H1 (cell line): ENCODE measurements at regions not wholly inside any gene's neighbourhood (a gene's known extent, or its start where the extent isn't known, plus 50 kb on each side); places are given as distances from the start of the nearest gene placed in this dataset.

Source experiments
- CTCF ChIA-PET: fragments of 300-600 bp; sonication (Branson Sonifier 250); formaldehyde crosslinking; loops from one replicate; lab custom pipeline; 2021; ENCODE audit not compliant: partially characterized antibody; lab: Charles Lee
- POLR2A ChIA-PET: fragments of 300-600 bp; sonication (Branson Sonifier 250); formaldehyde crosslinking; loops from one replicate; lab custom pipeline; 2021; ENCODE audit warnings: inconsistent platforms; ENCODE audit not compliant: partially characterized antibody; lab: Charles Lee
- DNase-seq, 2 experiments: peaks; one replicate each; pipeline versions ENCODE4 v3.0.0 to v3.0.0-alpha.2; 2010 to 2022; ENCODE audit warnings: low spot score in 2 of 2, low read depth in 1 of 2, mixed read lengths in 1 of 2
- FAIRE-seq: peaks from 2 replicates; lab custom pipeline; 2011; peaks lifted over from hg19 to GRCh38; lab: Jason Lieb, UNC
- H2AFZ ChIP-seq: 2 replicates; pipeline ENCODE4 v1.8.1; 2012; ENCODE audit warnings: low read length, inconsistent platforms
- H2AK5ac ChIP-seq: 2 replicates; pipeline ENCODE4 v1.6.1; 2013; ENCODE audit warnings: low read depth, low read length
- H2BK120ac ChIP-seq: replicated peaks from 2 replicates; pipeline ENCODE3; 2013; ENCODE audit warnings: low read depth, low read length, inconsistent platforms
- H2BK12ac ChIP-seq: 2 replicates; pipeline ENCODE4 v1.6.1; 2013; ENCODE audit warnings: low read depth, low read length
- H2BK15ac ChIP-seq: 2 replicates; pipeline ENCODE4 v1.6.1; 2013; ENCODE audit warnings: low read length
- H2BK20ac ChIP-seq: 2 replicates; pipeline ENCODE4 v1.6.1; 2013; ENCODE audit warnings: low read length
- H2BK5ac ChIP-seq: 2 replicates; pipeline ENCODE4 v1.6.1; 2013; ENCODE audit warnings: low read depth, low read length
- H3K14ac ChIP-seq: 2 replicates; pipeline ENCODE4 v1.6.1; 2013; ENCODE audit warnings: inconsistent platforms; ENCODE audit not compliant: insufficient read length
- H3K18ac ChIP-seq: 2 replicates; pipeline ENCODE4 v1.6.1; 2013; ENCODE audit warnings: low read length; ENCODE audit errors: extremely low read depth
- H3K23ac ChIP-seq: 2 replicates; pipeline ENCODE4 v1.6.1; 2013; ENCODE audit warnings: inconsistent platforms; ENCODE audit not compliant: insufficient read length
- H3K23me2 ChIP-seq: 2 replicates; pipeline ENCODE4 v1.6.1; 2013; ENCODE audit warnings: low read depth, low read length
- H3K27ac ChIP-seq: 2 replicates; pipeline ENCODE4 v1.6.1; 2011; ENCODE audit warnings: low read depth, low read length, inconsistent platforms
- H3K27me3 ChIP-seq, 4 experiments: replicated peaks in 1 of 4; 1 replicate in 1 of 4; 2 replicates in 3 of 4; pipeline versions ENCODE4 v1.6.1 to v1.8.1; 2011 to 2013; ENCODE audit warnings: low read length in 3 of 4, mild to moderate bottlenecking in 3 of 4, inconsistent platforms in 2 of 4, mixed read lengths in 2 of 4, moderate library complexity in 1 of 4; ENCODE audit not compliant: control insufficient read depth in 3 of 4, insufficient read depth in 3 of 4; ENCODE audit errors: extremely low read depth in 1 of 4
- H3K36me3 ChIP-seq, 4 experiments: 2 replicates each; pipeline versions ENCODE4 v1.6.1 to v1.8.1; 2011 to 2013; ENCODE audit warnings: mild to moderate bottlenecking in 4 of 4, low read length in 3 of 4, moderate library complexity in 2 of 4, control low read depth in 1 of 4, inconsistent platforms in 1 of 4; ENCODE audit not compliant: insufficient read depth in 4 of 4, control insufficient read depth in 2 of 4
- H3K4ac ChIP-seq: replicated peaks from 2 replicates; pipeline ENCODE3; 2013; ENCODE audit warnings: low read length, low read depth, mixed read lengths, inconsistent platforms; ENCODE audit not compliant: insufficient read length
- H3K4me1 ChIP-seq, 4 experiments: replicated peaks in 1 of 4; 1 replicate in 1 of 4; 2 replicates in 3 of 4; pipeline versions ENCODE4 v1.6.1 to v1.8.1; 2011 to 2013; ENCODE audit warnings: low read length in 3 of 4, inconsistent platforms in 2 of 4, mixed read lengths in 1 of 4; ENCODE audit not compliant: insufficient read depth in 4 of 4, control insufficient read depth in 3 of 4
- H3K4me2 ChIP-seq, 2 experiments: 2 replicates each; pipeline versions ENCODE4 v1.6.1 to v1.8.1; 2011 to 2013; ENCODE audit warnings: low read depth in 2 of 2, low read length in 2 of 2, control low read depth in 1 of 2, inconsistent platforms in 1 of 2, mild to moderate bottlenecking in 1 of 2; ENCODE audit not compliant: insufficient read depth in 1 of 2
- H3K4me3 ChIP-seq, 4 experiments: fragments of 200-600, 300-600 bp in 1 of 4; sonication (generic), shearing (Covaris generic), sonication (Bioruptor Twin) in 1 of 4; 2 replicates each; pipeline versions ENCODE4 v1.5.1 to v1.8.1; 2011 to 2016; ENCODE audit warnings: low read length in 4 of 4, low read depth in 3 of 4, control low read depth in 2 of 4, inconsistent platforms in 2 of 4, mild to moderate bottlenecking in 2 of 4, mixed read lengths in 1 of 4, moderate library complexity in 1 of 4; ENCODE audit not compliant: insufficient read depth in 2 of 4; ENCODE audit errors: extremely low read depth in 1 of 4
- H3K56ac ChIP-seq: replicated peaks from 2 replicates; pipeline ENCODE3; 2013; ENCODE audit warnings: low read depth, mild to moderate bottlenecking, mixed read lengths, low read length, inconsistent platforms; ENCODE audit not compliant: insufficient read length
- H3K79me1 ChIP-seq: 2 replicates; pipeline ENCODE4 v1.6.1; 2013; ENCODE audit warnings: low read depth, low read length, control low read depth
- H3K79me2 ChIP-seq, 2 experiments: 2 replicates each; pipeline versions ENCODE4 v1.6.1 to v1.8.1; 2012 to 2013; ENCODE audit warnings: low read length in 2 of 2, mild to moderate bottlenecking in 2 of 2, inconsistent platforms in 1 of 2; ENCODE audit not compliant: insufficient read depth in 2 of 2, control insufficient read depth in 1 of 2
- H3K9ac ChIP-seq, 4 experiments: replicated peaks in 1 of 4; 1 replicate in 1 of 4; 2 replicates in 3 of 4; pipeline versions ENCODE4 v1.6.1 to v1.8.1; 2011 to 2013; ENCODE audit warnings: low read depth in 3 of 4, low read length in 3 of 4, control low read depth in 2 of 4, mild to moderate bottlenecking in 2 of 4, moderate library complexity in 2 of 4, inconsistent platforms in 1 of 4; ENCODE audit errors: extremely low read depth in 1 of 4
- H3K9me3 ChIP-seq, 2 experiments: 2 replicates each; pipeline versions ENCODE4 v1.6.1 to v1.8.1; 2012 to 2013; ENCODE audit warnings: mild to moderate bottlenecking in 2 of 2, moderate library complexity in 2 of 2, control low read depth in 1 of 2, inconsistent platforms in 1 of 2, low read depth in 1 of 2, low read length in 1 of 2, mixed read lengths in 1 of 2; ENCODE audit not compliant: insufficient read depth in 2 of 2
- H4K20me1 ChIP-seq, 2 experiments: replicated peaks in 1 of 2; 2 replicates each; pipeline versions ENCODE3 to v1.8.1; 2011 to 2013; ENCODE audit warnings: inconsistent platforms in 2 of 2, low read length in 2 of 2, mild to moderate bottlenecking in 1 of 2; ENCODE audit not compliant: insufficient read depth in 2 of 2, control insufficient read depth in 1 of 2
- H4K5ac ChIP-seq: 2 replicates; pipeline ENCODE4 v1.6.1; 2013; ENCODE audit warnings: low read length, low read depth, mixed read lengths, inconsistent platforms; ENCODE audit not compliant: insufficient read length
- H4K8ac ChIP-seq: 2 replicates; pipeline ENCODE4 v1.8.0; 2013; ENCODE audit warnings: mild to moderate bottlenecking, moderate library complexity, low read length, inconsistent platforms; ENCODE audit not compliant: insufficient read depth; ENCODE audit errors: extremely low read depth
- H4K91ac ChIP-seq: replicated peaks from 2 replicates; pipeline ENCODE3; 2013; ENCODE audit warnings: low read length, mixed read lengths, inconsistent platforms; ENCODE audit not compliant: insufficient read length
- ASH2L ChIP-seq: fragments of 200-600, 300-600 bp; sonication (generic); IDR thresholded peaks from one replicate; pipeline ENCODE4 v1.7.1; 2017; ENCODE audit warnings: low read length
- CREB1 ChIP-seq: IDR thresholded peaks from 2 replicates; pipeline ENCODE4 v1.6.1; 2012; ENCODE audit warnings: inconsistent platforms
- E2F6 ChIP-seq: IDR thresholded peaks from 2 replicates; pipeline ENCODE4 v1.6.1; 2012; ENCODE audit warnings: inconsistent platforms
- EGR1 ChIP-seq: IDR thresholded peaks from 2 replicates; pipeline ENCODE4 v1.6.1; 2011; ENCODE audit warnings: low read depth, low read length, borderline replicate concordance
- EZH2 ChIP-seq: fragments of 200-600 bp; sonication (generic); IDR thresholded peaks from 2 replicates; pipeline ENCODE4 v1.7.1; 2012; ENCODE audit warnings: low read depth, mild to moderate bottlenecking, moderate library complexity, low read length, inconsistent platforms; ENCODE audit not compliant: severe bottlenecking
- GABPA ChIP-seq: IDR thresholded peaks from 2 replicates; pipeline ENCODE4 v1.6.1; 2011; ENCODE audit warnings: mild to moderate bottlenecking, low read length, moderate library complexity, borderline replicate concordance; ENCODE audit not compliant: insufficient read depth
- KDM4A ChIP-seq: IDR thresholded peaks from one replicate; pipeline ENCODE4 v1.7.1; 2012; ENCODE audit warnings: low read depth, mild to moderate bottlenecking, moderate library complexity, low read length, inconsistent platforms; ENCODE audit not compliant: severe bottlenecking
- PHF8 ChIP-seq: fragments of 200-600 bp; sonication (generic); conservative IDR thresholded peaks from 2 replicates; pipeline ENCODE4 v1.7.1; 2012; ENCODE audit warnings: low read depth, mild to moderate bottlenecking, inconsistent platforms, low read length, moderate library complexity
- RBBP5 ChIP-seq: IDR thresholded peaks from 2 replicates; pipeline ENCODE4 v1.7.1; 2012; ENCODE audit warnings: low read depth, mild to moderate bottlenecking, inconsistent platforms, low read length, moderate library complexity, borderline replicate concordance
- SAP30 ChIP-seq: fragments of 300-600 bp; sonication (generic); IDR thresholded peaks from 2 replicates; pipeline ENCODE4 v1.7.1; 2012; ENCODE audit warnings: low read length, moderate library complexity, mild to moderate bottlenecking, inconsistent platforms; ENCODE audit not compliant: insufficient read depth, insufficient replicate concordance
- SIN3A ChIP-seq, 2 experiments: IDR thresholded peaks in 1 of 2; conservative IDR thresholded peaks in 1 of 2; 2 replicates each; pipeline ENCODE4 v1.6.1; 2011 to 2012; ENCODE audit warnings: low read length in 2 of 2, improper control_type of control experiment in 1 of 2, low read depth in 1 of 2, mild to moderate bottlenecking in 1 of 2
- TAF1 ChIP-seq: IDR thresholded peaks from 2 replicates; pipeline ENCODE4 v1.6.1; 2011; ENCODE audit warnings: mild to moderate bottlenecking, low read depth, low read length
- ZNF274 ChIP-seq: IDR thresholded peaks from 2 replicates; pipeline ENCODE4 v1.7.0; 2012; ENCODE audit warnings: low read length, borderline replicate concordance; ENCODE audit errors: extremely low read depth
- WGBS, 2 experiments: shearing (Covaris generic) in 1 of 2; methylation state at CpG; one replicate each; pipeline versions ENCODE4 v1.1.6 to v1.1.7; 2013 to 2015; ENCODE audit warnings: low lambda C conversion rate in 2 of 2, mixed read lengths in 2 of 2, inconsistent platforms in 1 of 2, low coverage in 1 of 2, missing lambda C conversion rate in 1 of 2; ENCODE audit not compliant: insufficient replicate concordance in 2 of 2, insufficient coverage in 1 of 2, insufficient read length in 1 of 2; ENCODE audit errors: extremely low coverage in 1 of 2, missing lambda C conversion rate in 1 of 2; 5-methylcytosine and 5-hydroxymethylcytosine counted together
- TF ChIP-seq, protein P1 (sequence below): IDR thresholded peaks from 2 replicates; pipeline ENCODE4 v1.6.1; 2012; ENCODE audit warnings: inconsistent platforms

DNA sequence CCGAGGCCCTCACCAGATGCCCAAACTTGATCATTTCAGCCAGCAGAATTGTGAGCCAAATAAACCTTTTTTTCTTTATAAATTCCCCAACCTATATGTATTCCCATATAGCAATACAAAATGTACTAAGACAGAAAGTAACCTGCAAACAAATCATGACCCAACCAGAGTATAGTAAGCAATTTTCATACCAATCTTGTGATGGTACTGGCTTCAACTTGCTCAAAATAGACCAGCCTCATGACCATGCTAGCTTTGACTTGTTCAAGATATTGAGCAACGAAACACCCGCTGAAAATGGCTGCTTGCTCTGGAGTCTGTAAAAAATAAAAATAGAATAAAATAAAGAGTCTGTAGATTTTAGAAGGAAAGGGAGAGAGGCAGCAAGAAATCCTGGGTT lies 97.6 kb downstream of the C1D start:
- 94% methylated on average over 3 of the region's 3 CpGs; no CpG with 5 or more reads in 1 of the 2 experiments for WGBS, 2 experiments
- FAIRE-seq (no peak), DNase-seq (no peak)
- no peak overlapping the region for H3K4me3 ChIP-seq
- H2AFZ ChIP-seq, result no peak overlapping the region
- no peak overlapping the region for H3K9ac ChIP-seq
- H2BK120ac ChIP-seq, result no peak overlapping the region
- no peak overlapping the region for H4K8ac ChIP-seq
- no peak overlapping the region for H2BK12ac ChIP-seq
- no peaks in the 10 kb centered on the region for H4K20me1 ChIP-seq
- H3K4me2 ChIP-seq, result no peak overlapping the region
- H2AK5ac ChIP-seq, result no peak overlapping the region
- TF ChIP-seq, protein P1, sequence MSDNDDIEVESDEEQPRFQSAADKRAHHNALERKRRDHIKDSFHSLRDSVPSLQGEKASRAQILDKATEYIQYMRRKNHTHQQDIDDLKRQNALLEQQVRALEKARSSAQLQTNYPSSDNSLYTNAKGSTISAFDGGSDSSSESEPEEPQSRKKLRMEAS, result no peak
- TF ChIP-seq RBBP5 (no peak), KDM4A (no peak), GABPA (no peak), EGR1 (no peak), ZNF274 (no peak), EZH2 (no peak), SAP30 (no peak), E2F6 (no peak), PHF8 (no peak), CREB1 (no peak), SIN3A (conservative IDR thresholded peaks at IDR 0.05 in 1 of 2, IDR thresholded peaks at IDR 0.05 in 1 of 2; ENCODE audit: low read depth in 1 of 2, low read length in 2 of 2) (no peak), ASH2L (no peak), TAF1 (no peak)
- no peak overlapping the region for H3K27ac ChIP-seq
- no peaks in the 10 kb centered on the region for H3K23me2 ChIP-seq
- H2BK5ac ChIP-seq, result no peak overlapping the region
- H3K56ac ChIP-seq, result no peak overlapping the region
- no peak overlapping the region for H3K18ac ChIP-seq
- H2BK20ac ChIP-seq, result no peak overlapping the region
- H3K36me3 ChIP-seq, result no peaks in the 10 kb centered on the region
- ChIA-PET CTCF (interaction anchor here (0.6 to 2.1 kb wide), 4 partner anchors 10 to 1378 kb away, joined by 3 to 9 read pairs (median 3); no protein-coding TSS in a partner anchor), POLR2A (no interaction called here)
- no peak overlapping the region for H3K23ac ChIP-seq
- no peak overlapping the region for H4K91ac ChIP-seq
- no peak overlapping the region for H4K5ac ChIP-seq
- no peak overlapping the region for H3K14ac ChIP-seq
- peaks cover 7 to 8% of the 10 kb centered on the region in 2 experiments; a peak in 2 of 4 replicates for H3K9me3 ChIP-seq
- H3K79me1 ChIP-seq, result no peaks in the 10 kb centered on the region
- H3K4me1 ChIP-seq, result no peaks in the 10 kb centered on the region
- H3K4ac ChIP-seq, result no peak overlapping the region
- H3K27me3 ChIP-seq, result no peaks in the 10 kb centered on the region
- H3K79me2 ChIP-seq, result no peaks in the 10 kb centered on the region
- no peak overlapping the region for H2BK15ac ChIP-seq
